Gastroesophageal sphincter (tissue), 3 donors: ENCODE measurements at regions not wholly inside any gene's neighbourhood (a gene's known extent, or its start where the extent isn't known, plus 50 kb on each side); places are given as distances from the start of the nearest gene placed in this dataset.

Experiments used
- EP300 ChIP-seq: sonication (generic); formaldehyde crosslinking; IDR thresholded peaks from one replicate; pipeline ENCODE4 v1.6.1; 2017; ENCODE audit warnings: antibody characterized with exemption, mild to moderate bottlenecking
- POLR2AphosphoS5 ChIP-seq: sonication (generic); formaldehyde crosslinking; IDR thresholded peaks from one replicate; pipeline ENCODE4 v1.6.1; 2017; ENCODE audit warnings: antibody characterized with exemption
- TF ChIP-seq, protein P1 (sequence below), 4 experiments: fragments of 200-600 bp in 2 of 4; fragments of 450-650 bp in 2 of 4; sonication (generic) in 1 of 4; IDR thresholded peaks; one replicate each; pipeline ENCODE4 v1.5.1; 2017 to 2019; ENCODE audit warnings: antibody characterized with exemption in 4 of 4, mild to moderate bottlenecking in 2 of 4, moderate library complexity in 2 of 4

DNA sequence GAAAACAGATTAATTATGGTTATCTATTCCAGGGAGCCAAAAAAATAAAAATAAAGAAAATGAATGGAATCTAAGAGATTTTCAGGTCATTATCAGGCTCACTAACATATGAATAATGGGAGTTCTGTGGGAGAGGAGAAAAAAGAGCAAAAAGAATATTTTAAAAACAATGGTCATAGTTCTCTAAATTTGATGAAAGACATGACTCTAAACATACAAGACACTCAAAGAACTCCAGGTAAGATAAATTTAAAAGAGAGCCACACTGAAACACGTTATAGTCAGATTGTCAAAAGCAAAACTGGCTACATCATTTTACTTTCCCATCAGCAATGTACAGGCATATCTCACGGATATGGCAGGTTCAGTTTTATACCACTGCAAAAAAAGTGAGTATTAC, 520.0 kb downstream of the ANKRD50 start:
- TF ChIP-seq, protein P1, sequence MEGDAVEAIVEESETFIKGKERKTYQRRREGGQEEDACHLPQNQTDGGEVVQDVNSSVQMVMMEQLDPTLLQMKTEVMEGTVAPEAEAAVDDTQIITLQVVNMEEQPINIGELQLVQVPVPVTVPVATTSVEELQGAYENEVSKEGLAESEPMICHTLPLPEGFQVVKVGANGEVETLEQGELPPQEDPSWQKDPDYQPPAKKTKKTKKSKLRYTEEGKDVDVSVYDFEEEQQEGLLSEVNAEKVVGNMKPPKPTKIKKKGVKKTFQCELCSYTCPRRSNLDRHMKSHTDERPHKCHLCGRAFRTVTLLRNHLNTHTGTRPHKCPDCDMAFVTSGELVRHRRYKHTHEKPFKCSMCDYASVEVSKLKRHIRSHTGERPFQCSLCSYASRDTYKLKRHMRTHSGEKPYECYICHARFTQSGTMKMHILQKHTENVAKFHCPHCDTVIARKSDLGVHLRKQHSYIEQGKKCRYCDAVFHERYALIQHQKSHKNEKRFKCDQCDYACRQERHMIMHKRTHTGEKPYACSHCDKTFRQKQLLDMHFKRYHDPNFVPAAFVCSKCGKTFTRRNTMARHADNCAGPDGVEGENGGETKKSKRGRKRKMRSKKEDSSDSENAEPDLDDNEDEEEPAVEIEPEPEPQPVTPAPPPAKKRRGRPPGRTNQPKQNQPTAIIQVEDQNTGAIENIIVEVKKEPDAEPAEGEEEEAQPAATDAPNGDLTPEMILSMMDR (IDR thresholded peaks at IDR 0.05): no peak
- no peak for TF ChIP-seq POLR2AphosphoS5
- TF ChIP-seq EP300: no peak
